ENCODE measurements at regions not wholly inside any gene's neighbourhood (a gene's known extent, or its start where the extent isn't known, plus 50 kb on each side); places are given as distances from the start of the nearest gene placed in this dataset.
A peak's percentile ranks its signal among the peaks of the same experiment; 100 is the strongest.

GRCh38 chr11:11000579-11001283, 142.9 kb upstream of the ZBED5 start:
- no peak overlapping the region for H3K4me3 ChIP-seq (ENCODE audit: low read depth, low read length)
- H3K18ac ChIP-seq (ENCODE audit: low read length), result no peak overlapping the region
- H2BK12ac ChIP-seq (ENCODE audit: low read length), result no peak overlapping the region
- H3K27me3 ChIP-seq (ENCODE audit: insufficient read depth, low read length), result no peaks in the 10 kb centered on the region
- H3K27ac ChIP-seq (ENCODE audit: low read depth, low read length), result no peak overlapping the region
- H2AFZ ChIP-seq (ENCODE audit: insufficient read depth, low read length, poor library complexity), result no peak overlapping the region
- no peaks in the 10 kb centered on the region for H3K36me3 ChIP-seq (ENCODE audit: control insufficient read depth in 1 of 2, insufficient read depth in 2 of 2, low read length in 2 of 2)
- H3K9ac ChIP-seq (ENCODE audit: low read length), result no peak overlapping the region
- H3K79me2 ChIP-seq (ENCODE audit: control insufficient read depth, insufficient read depth, low read length, poor library complexity), result no peaks in the 10 kb centered on the region
- H3K23ac ChIP-seq (ENCODE audit: low read length), result no peak overlapping the region
- H4K91ac ChIP-seq (ENCODE audit: low read depth, low read length), result no peak overlapping the region
- H3K14ac ChIP-seq (ENCODE audit: low read length), result no peak overlapping the region
- H4K8ac ChIP-seq (ENCODE audit: low read depth, low read length), result no peak overlapping the region
- no peaks in the 10 kb centered on the region for H3K4me1 ChIP-seq (ENCODE audit: control insufficient read depth in 1 of 2, insufficient read depth in 2 of 2, low read length in 2 of 2)
- no peaks in the 10 kb centered on the region for H3K79me1 ChIP-seq (ENCODE audit: low read length)
- no peak overlapping the region for H4K12ac ChIP-seq (ENCODE audit: low read depth, low read length)
- peak; percentile 63 to 72 for DNase-seq
- H3K4me2 ChIP-seq (ENCODE audit: low read length), result no peak overlapping the region
- no peak overlapping the region for H2AK5ac ChIP-seq (ENCODE audit: low read length)
- no peak overlapping the region for H2BK120ac ChIP-seq (ENCODE audit: insufficient read depth, low read length, poor library complexity)
- H3K9me3 ChIP-seq (ENCODE audit: insufficient read depth, low read depth, low read length), result peaks cover 3% of the 10 kb centered on the region
- no CpG with 5 or more reads among the region's 7 CpGs for WGBS (ENCODE audit: extremely low coverage, insufficient coverage, insufficient read length)
- no peak overlapping the region for H3K4ac ChIP-seq (ENCODE audit: low read depth, low read length)
- no peak overlapping the region for H2BK5ac ChIP-seq (ENCODE audit: low read depth, low read length, poor library complexity)

DNA sequence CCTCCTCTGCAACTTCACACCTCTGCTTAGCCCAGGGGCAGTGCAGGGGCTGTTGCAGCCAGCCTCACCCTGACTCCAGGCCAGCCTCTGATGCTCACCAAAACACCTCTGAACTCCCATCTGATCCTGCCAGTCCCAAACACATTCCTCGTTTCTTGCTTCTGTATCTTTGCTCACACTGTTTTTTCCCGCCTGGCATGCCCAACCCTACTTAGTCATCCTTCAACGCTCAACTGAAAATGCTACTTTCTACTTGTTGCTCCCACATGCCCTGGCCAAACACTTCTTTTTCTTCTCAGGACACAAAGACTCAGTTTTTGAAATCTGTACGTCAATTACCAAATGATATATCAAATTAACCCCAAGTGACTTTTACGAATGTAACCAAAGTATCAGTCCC, 140.8 kb upstream of the ZBED5 start:
- no peaks in the 10 kb centered on the region for H3K79me1 ChIP-seq (ENCODE audit: low read length)
- no peak overlapping the region for H3K18ac ChIP-seq (ENCODE audit: low read length)
- no peaks in the 10 kb centered on the region for H3K27me3 ChIP-seq (ENCODE audit: insufficient read depth, low read length)
- H3K4me3 ChIP-seq (ENCODE audit: low read depth, low read length), result no peak overlapping the region
- peaks cover 3% of the 10 kb centered on the region for H3K9me3 ChIP-seq (ENCODE audit: insufficient read depth, low read depth, low read length)
- no peaks in the 10 kb centered on the region for H3K4me1 ChIP-seq (ENCODE audit: control insufficient read depth in 1 of 2, insufficient read depth in 2 of 2, low read length in 2 of 2)
- H3K23ac ChIP-seq (ENCODE audit: low read length), result no peak overlapping the region
- no peaks in the 10 kb centered on the region for H3K79me2 ChIP-seq (ENCODE audit: control insufficient read depth, insufficient read depth, low read length, poor library complexity)
- no peak for DNase-seq
- H2AFZ ChIP-seq (ENCODE audit: insufficient read depth, low read length, poor library complexity), result no peak overlapping the region
- H2AK5ac ChIP-seq (ENCODE audit: low read length), result no peak overlapping the region
- no peaks in the 10 kb centered on the region for H3K36me3 ChIP-seq (ENCODE audit: control insufficient read depth in 1 of 2, insufficient read depth in 2 of 2, low read length in 2 of 2)
- no peak overlapping the region for H3K27ac ChIP-seq (ENCODE audit: low read depth, low read length)
- H3K9ac ChIP-seq (ENCODE audit: low read length), result no peak overlapping the region
- H4K12ac ChIP-seq (ENCODE audit: low read depth, low read length), result no peak overlapping the region
- no peak overlapping the region for H2BK5ac ChIP-seq (ENCODE audit: low read depth, low read length, poor library complexity)
- H4K8ac ChIP-seq (ENCODE audit: low read depth, low read length), result no peak overlapping the region
- H3K14ac ChIP-seq (ENCODE audit: low read length), result no peak overlapping the region
- no peak overlapping the region for H3K4ac ChIP-seq (ENCODE audit: low read depth, low read length)
- no peak overlapping the region for H2BK12ac ChIP-seq (ENCODE audit: low read length)
- no peak overlapping the region for H2BK120ac ChIP-seq (ENCODE audit: insufficient read depth, low read length, poor library complexity)
- no peak overlapping the region for H3K4me2 ChIP-seq (ENCODE audit: low read length)
- no CpG with 5 or more reads among the region's 5 CpGs for WGBS (ENCODE audit: extremely low coverage, insufficient coverage, insufficient read length)
- no peak overlapping the region for H4K91ac ChIP-seq (ENCODE audit: low read depth, low read length)

GRCh38 chr11:10996678-10997077, 138.8 kb upstream of the ZBED5 start:
- no peak overlapping the region for H2AK5ac ChIP-seq (ENCODE audit: low read length)
- no peaks in the 10 kb centered on the region for H3K79me2 ChIP-seq (ENCODE audit: control insufficient read depth, insufficient read depth, low read length, poor library complexity)
- H2BK5ac ChIP-seq (ENCODE audit: low read depth, low read length, poor library complexity), result no peak overlapping the region
- no peak overlapping the region for H3K4me3 ChIP-seq (ENCODE audit: low read depth, low read length)
- no peak overlapping the region for H3K27ac ChIP-seq (ENCODE audit: low read depth, low read length)
- H3K9me3 ChIP-seq (ENCODE audit: insufficient read depth, low read depth, low read length), result peaks cover 3% of the 10 kb centered on the region
- H3K18ac ChIP-seq (ENCODE audit: low read length), result no peak overlapping the region
- WGBS (ENCODE audit: extremely low coverage, insufficient coverage, insufficient read length), result no CpG with 5 or more reads among the region's 1 CpG
- H4K8ac ChIP-seq (ENCODE audit: low read depth, low read length), result no peak overlapping the region
- no peak overlapping the region for H3K4me2 ChIP-seq (ENCODE audit: low read length)
- H2BK12ac ChIP-seq (ENCODE audit: low read length), result no peak overlapping the region
- DNase-seq, result no peak
- no peak overlapping the region for H3K4ac ChIP-seq (ENCODE audit: low read depth, low read length)
- no peaks in the 10 kb centered on the region for H3K36me3 ChIP-seq (ENCODE audit: control insufficient read depth in 1 of 2, insufficient read depth in 2 of 2, low read length in 2 of 2)
- H2BK120ac ChIP-seq (ENCODE audit: insufficient read depth, low read length, poor library complexity), result no peak overlapping the region
- H2AFZ ChIP-seq (ENCODE audit: insufficient read depth, low read length, poor library complexity), result no peak overlapping the region
- no peaks in the 10 kb centered on the region for H3K27me3 ChIP-seq (ENCODE audit: insufficient read depth, low read length)
- no peak overlapping the region for H3K9ac ChIP-seq (ENCODE audit: low read length)
- H3K79me1 ChIP-seq (ENCODE audit: low read length), result no peaks in the 10 kb centered on the region
- no peak overlapping the region for H4K12ac ChIP-seq (ENCODE audit: low read depth, low read length)
- no peak overlapping the region for H4K91ac ChIP-seq (ENCODE audit: low read depth, low read length)
- no peak overlapping the region for H3K23ac ChIP-seq (ENCODE audit: low read length)
- H3K14ac ChIP-seq (ENCODE audit: low read length), result no peak overlapping the region
- H3K4me1 ChIP-seq (ENCODE audit: control insufficient read depth in 1 of 2, insufficient read depth in 2 of 2, low read length in 2 of 2), result no peaks in the 10 kb centered on the region

GRCh38 chr11:10993640-10994039, 135.8 kb upstream of the ZBED5 start:
- no CpG with 5 or more reads among the region's 5 CpGs for WGBS (ENCODE audit: extremely low coverage, insufficient coverage, insufficient read length)
- H2BK5ac ChIP-seq (ENCODE audit: low read depth, low read length, poor library complexity), result no peak overlapping the region
- no peak for DNase-seq
- no peak overlapping the region for H3K27ac ChIP-seq (ENCODE audit: low read depth, low read length)
- H3K79me2 ChIP-seq (ENCODE audit: control insufficient read depth, insufficient read depth, low read length, poor library complexity), result no peaks in the 10 kb centered on the region
- H3K36me3 ChIP-seq (ENCODE audit: control insufficient read depth in 1 of 2, insufficient read depth in 2 of 2, low read length in 2 of 2), result no peaks in the 10 kb centered on the region
- no peak overlapping the region for H3K9ac ChIP-seq (ENCODE audit: low read length)
- H3K14ac ChIP-seq (ENCODE audit: low read length), result no peak overlapping the region
- no peak overlapping the region for H2AFZ ChIP-seq (ENCODE audit: insufficient read depth, low read length, poor library complexity)
- no peak overlapping the region for H3K4ac ChIP-seq (ENCODE audit: low read depth, low read length)
- no peak overlapping the region for H3K4me3 ChIP-seq (ENCODE audit: low read depth, low read length)
- no peaks in the 10 kb centered on the region for H3K79me1 ChIP-seq (ENCODE audit: low read length)
- H3K4me2 ChIP-seq (ENCODE audit: low read length), result no peak overlapping the region
- no peak overlapping the region for H3K18ac ChIP-seq (ENCODE audit: low read length)
- H2AK5ac ChIP-seq (ENCODE audit: low read length), result no peak overlapping the region
- no peak overlapping the region for H2BK12ac ChIP-seq (ENCODE audit: low read length)
- no peak overlapping the region for H4K12ac ChIP-seq (ENCODE audit: low read depth, low read length)
- no peaks in the 10 kb centered on the region for H3K4me1 ChIP-seq (ENCODE audit: control insufficient read depth in 1 of 2, insufficient read depth in 2 of 2, low read length in 2 of 2)
- no peak overlapping the region for H3K23ac ChIP-seq (ENCODE audit: low read length)
- no peak overlapping the region for H4K91ac ChIP-seq (ENCODE audit: low read depth, low read length)
- no peak overlapping the region for H2BK120ac ChIP-seq (ENCODE audit: insufficient read depth, low read length, poor library complexity)
- H3K27me3 ChIP-seq (ENCODE audit: insufficient read depth, low read length), result no peaks in the 10 kb centered on the region
- H3K9me3 ChIP-seq (ENCODE audit: insufficient read depth, low read depth, low read length), result no peaks in the 10 kb centered on the region
- H4K8ac ChIP-seq (ENCODE audit: low read depth, low read length), result no peak overlapping the region

Measured in trophoblast cell (in vitro differentiated cells and primary cell).